Spinal cord (tissue), 9 donors: ENCODE measurements at regions not wholly inside any gene's neighbourhood (a gene's known extent, or its start where the extent isn't known, plus 50 kb on each side); places are given as distances from the start of the nearest gene placed in this dataset.

Experiments used
- DNase-seq, 6 donors: peaks; one replicate each; pipeline versions ENCODE4 v3.0.0 to v3.0.0-alpha.2; 2013 to 2015; ENCODE audit warnings: low spot score in 6 of 6, low read depth in 4 of 6
- H3K27ac ChIP-seq: one replicate; pipeline ENCODE4 v1.5.1; 2013; ENCODE audit warnings: low read depth, low read length, control low read depth
- H3K27me3 ChIP-seq: one replicate; pipeline ENCODE4 v1.6.1; 2013; ENCODE audit warnings: low read length; ENCODE audit not compliant: control insufficient read depth, insufficient read depth
- H3K36me3 ChIP-seq: one replicate; pipeline ENCODE4 v1.6.1; 2013; ENCODE audit warnings: low read length; ENCODE audit not compliant: control insufficient read depth, insufficient read depth
- H3K4me1 ChIP-seq: one replicate; pipeline ENCODE4 v1.6.1; 2013; ENCODE audit warnings: low read length; ENCODE audit not compliant: control insufficient read depth, insufficient read depth
- H3K4me3 ChIP-seq: one replicate; pipeline ENCODE4 v1.5.1; 2013; ENCODE audit warnings: low read depth, low read length, control low read depth
- H3K9me3 ChIP-seq: one replicate; pipeline ENCODE4 v1.6.1; 2013; ENCODE audit warnings: low read length; ENCODE audit not compliant: control insufficient read depth, insufficient read depth
- WGBS: methylation state at CpG from one replicate; pipeline ENCODE4 v1.1.5; 2013; ENCODE audit warnings: missing lambda C conversion rate; ENCODE audit not compliant: insufficient coverage; 5-methylcytosine and 5-hydroxymethylcytosine counted together
- donor health status: healthy.

DNA sequence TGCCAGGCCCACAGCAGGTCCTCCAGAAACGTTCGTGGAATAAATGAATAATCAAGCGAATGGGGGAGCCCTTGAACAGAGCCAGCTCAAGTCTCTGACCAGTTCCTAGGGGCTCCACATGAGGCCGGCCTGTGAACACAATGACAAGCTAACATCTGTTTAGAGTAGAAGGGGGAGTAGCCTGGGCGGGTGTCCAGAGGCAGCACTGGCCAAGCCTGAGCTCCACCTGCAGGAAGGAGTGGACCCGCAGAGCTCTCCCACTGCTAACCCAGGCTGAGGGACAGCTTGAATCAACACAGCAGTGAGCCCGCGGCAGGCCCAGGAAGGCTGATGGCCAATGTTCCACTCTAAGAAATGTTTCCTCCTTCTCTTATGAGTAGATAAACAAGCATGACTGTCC, 234.8 kb upstream of the RAB6C start:
- WGBS: 59% methylated on average over 8 of the region's 8 CpGs
- DNase-seq: peak in 1 of 6 donors; percentile 73
- H3K4me3 ChIP-seq: no peak overlapping the region

DNA sequence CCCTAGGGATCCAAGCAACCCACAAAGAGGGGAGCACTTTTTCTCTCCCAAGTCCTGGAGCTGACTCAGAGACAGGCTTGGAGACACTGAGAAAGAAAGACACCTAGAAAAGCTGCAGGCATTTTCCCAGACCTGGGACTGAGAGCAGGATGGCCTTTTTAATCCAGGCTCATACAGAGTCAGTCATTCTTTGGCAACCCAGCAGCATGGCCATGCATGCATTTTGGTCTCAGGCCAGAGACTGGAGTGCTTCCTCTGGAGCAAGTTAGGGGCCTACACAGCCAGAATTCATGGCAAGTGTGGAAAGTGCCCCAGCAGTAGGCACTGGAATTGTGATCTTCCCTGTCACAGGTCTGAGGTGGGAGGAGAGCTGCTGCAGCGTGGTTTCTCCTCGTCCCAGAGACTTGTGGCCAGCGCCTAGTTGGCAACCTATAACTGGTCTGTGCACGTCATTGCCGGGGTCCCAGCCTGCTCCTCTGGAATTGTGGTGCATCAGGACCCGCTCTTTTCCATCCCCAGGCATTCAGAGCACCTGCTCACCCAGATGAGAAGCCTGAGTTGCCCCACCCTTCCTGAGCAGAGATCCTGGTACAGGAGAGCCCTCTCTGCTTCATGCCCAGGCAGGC, 231.9 kb upstream of the RAB6C start:
- no peak overlapping the region for H3K4me3 ChIP-seq
- H3K9me3 ChIP-seq: no peaks in the 10 kb centered on the region
- peak in 2 of 6 donors; percentile 45 to 50 for DNase-seq
- no peaks in the 10 kb centered on the region for H3K36me3 ChIP-seq
- no peak overlapping the region for H3K27ac ChIP-seq
- no peaks in the 10 kb centered on the region for H3K27me3 ChIP-seq
- WGBS: 78% methylated on average over 6 of the region's 6 CpGs
- peaks cover 21% of the 10 kb centered on the region for H3K4me1 ChIP-seq

More for the DNA sequence above, 234.8 kb upstream of the RAB6C start:
- H3K27me3 ChIP-seq: no peaks in the 10 kb centered on the region
- H3K36me3 ChIP-seq: no peaks in the 10 kb centered on the region
- no peak overlapping the region for H3K27ac ChIP-seq
- no peaks in the 10 kb centered on the region for H3K9me3 ChIP-seq
- peaks cover 25% of the 10 kb centered on the region for H3K4me1 ChIP-seq

DNA sequence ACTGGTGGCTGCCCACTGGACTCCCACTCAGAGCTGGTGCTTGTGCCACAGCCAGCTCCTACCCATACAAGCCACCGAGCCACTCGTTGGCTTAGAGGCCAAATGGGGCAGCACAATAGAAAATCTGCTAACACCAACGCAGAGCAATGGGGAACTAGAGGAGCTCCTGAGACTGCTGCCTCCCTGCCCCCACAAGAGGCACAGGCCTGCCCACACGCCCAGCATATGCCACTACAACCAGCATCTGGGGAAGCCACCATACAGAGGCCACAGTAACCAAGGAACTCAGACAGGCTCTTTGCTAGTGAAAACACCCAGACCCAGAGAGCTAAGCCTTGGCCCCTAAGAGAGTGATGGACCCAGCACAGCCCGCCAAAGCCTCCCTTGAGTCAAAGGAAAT, 231.2 kb upstream of the RAB6C start:
- Histone ChIP-seq H3K36me3 (no peaks in the 10 kb centered on the region), H3K4me3 (no peak overlapping the region), H3K4me1 (peaks cover 21% of the 10 kb centered on the region), H3K27me3 (no peaks in the 10 kb centered on the region), H3K9me3 (no peaks in the 10 kb centered on the region), H3K27ac (no peak overlapping the region)
- 77% methylated on average over 5 of the region's 5 CpGs for WGBS
- no peak for DNase-seq

DNA sequence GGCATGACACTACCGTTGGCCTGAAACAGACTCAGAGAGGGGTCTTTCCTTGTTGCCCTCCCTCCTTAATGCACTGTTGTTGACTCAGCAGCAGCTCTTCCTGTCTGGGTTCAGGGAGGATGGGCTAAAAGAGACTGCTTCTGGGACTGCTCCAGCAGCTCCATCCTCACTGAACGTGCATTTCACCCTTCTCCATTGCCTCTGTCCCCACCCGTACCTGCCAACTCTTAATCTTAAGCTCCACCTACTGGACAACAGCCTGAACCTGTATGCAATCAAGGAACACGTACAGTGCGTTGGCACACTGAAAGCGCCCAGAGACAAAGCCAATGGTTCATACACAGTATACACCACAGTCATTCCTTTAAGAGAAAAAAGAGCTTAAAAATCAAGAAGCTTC, 230.8 kb upstream of the RAB6C start:
- Histone ChIP-seq H3K36me3 (no peaks in the 10 kb centered on the region), H3K27ac (no peak overlapping the region), H3K4me3 (no peak overlapping the region), H3K4me1 (peaks cover 21% of the 10 kb centered on the region), H3K27me3 (no peaks in the 10 kb centered on the region), H3K9me3 (no peaks in the 10 kb centered on the region)
- DNase-seq: peak in 2 of 6 donors; percentile 51 to 93
- WGBS: 44% methylated on average over 6 of the region's 6 CpGs

DNA sequence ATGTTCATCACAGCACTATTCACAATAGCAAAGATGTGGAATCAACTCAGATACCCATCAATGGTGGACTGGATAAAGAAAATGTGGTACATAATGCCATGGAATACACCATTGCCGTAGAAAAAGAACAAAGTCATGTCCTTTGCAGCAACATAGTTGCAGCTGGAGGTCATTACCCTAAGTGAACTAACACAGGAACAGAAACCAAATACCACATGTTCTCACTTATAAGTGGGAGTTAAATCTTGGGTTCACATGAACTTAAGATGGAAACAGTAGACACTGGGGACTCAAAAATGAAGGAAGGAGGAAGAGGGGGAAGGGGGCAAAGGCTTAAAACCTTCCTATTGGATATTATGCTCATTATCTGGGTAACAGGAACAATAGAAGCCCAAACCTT, 228.1 kb upstream of the RAB6C start:
- DNase-seq: no peak
- Histone ChIP-seq H3K36me3 (no peaks in the 10 kb centered on the region), H3K4me1 (peaks cover 14% of the 10 kb centered on the region), H3K4me3 (no peak overlapping the region), H3K27me3 (no peaks in the 10 kb centered on the region), H3K9me3 (no peaks in the 10 kb centered on the region), H3K27ac (no peak overlapping the region)
- no CpG with 5 or more reads among the region's 1 CpG for WGBS

DNA sequence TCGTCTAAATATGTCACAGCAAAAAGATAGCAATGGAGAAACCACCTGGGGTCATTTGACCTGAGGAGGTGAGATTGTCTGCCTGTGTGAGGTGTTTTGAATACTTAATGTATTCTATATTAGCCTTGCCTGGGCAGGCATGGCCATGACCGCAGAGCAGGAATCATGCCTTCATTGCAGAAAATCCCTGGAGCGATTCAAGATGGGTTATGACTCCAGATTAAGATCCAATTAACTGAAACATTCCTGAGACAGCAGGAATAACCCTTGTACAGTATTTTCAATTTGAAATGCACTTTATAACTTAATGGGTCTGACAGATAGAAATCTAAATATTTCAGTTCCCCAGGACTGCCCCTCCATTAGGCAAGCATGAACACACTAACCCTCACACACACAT, 227.3 kb upstream of the RAB6C start:
- H3K27ac ChIP-seq: no peak overlapping the region
- H3K4me1 ChIP-seq: peaks cover 15% of the 10 kb centered on the region
- H3K4me3 ChIP-seq: no peak overlapping the region
- H3K9me3 ChIP-seq: no peaks in the 10 kb centered on the region
- no peaks in the 10 kb centered on the region for H3K36me3 ChIP-seq
- 82% methylated on average over 1 of the region's 3 CpGs for WGBS
- DNase-seq: peak in 1 of 6 donors; percentile 75
- H3K27me3 ChIP-seq: no peaks in the 10 kb centered on the region

DNA sequence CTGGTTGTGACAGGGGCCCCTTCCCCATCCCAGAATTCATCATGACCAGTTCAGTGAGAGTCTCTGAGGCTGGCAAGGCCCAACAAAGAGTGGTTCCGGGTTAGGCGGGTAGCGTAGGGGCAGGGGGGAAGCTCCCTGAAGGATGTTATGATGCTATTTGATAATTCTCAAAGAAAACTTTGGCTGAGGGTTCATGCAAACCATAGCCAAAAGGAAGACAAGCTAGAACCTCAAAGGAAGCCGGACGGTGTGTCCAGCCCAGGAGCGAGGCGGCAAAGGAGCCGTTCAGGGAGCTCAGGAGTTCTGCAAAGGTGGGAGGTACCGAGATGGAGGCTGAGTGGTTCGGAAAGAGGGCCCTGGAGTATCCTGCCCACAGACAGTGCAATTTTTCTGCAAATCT, 226.8 kb upstream of the RAB6C start:
- WGBS: 96% methylated on average over 6 of the region's 10 CpGs

DNA sequence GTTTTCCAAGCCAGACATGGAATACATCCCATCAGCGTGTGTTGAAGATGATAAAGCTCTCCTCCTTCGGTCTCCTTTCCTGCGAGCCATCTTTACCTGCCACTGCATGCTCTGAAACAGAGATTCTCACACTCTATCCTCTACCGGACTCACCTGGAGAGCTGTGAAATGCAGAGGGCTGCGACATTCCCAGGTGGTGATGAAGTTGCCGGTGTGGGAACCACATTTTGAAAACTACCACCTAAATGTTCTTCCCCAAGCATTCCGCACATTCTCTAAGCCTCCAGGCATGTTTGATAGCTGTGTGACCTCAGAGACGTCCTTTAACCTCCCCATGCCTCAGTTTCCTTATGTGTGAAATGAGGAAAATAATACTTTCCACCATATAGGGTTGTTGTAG, 226.2 kb upstream of the RAB6C start:
- H3K36me3 ChIP-seq: no peaks in the 10 kb centered on the region
- no peak for DNase-seq
- WGBS: 96% methylated on average over 3 of the region's 8 CpGs

More for the DNA sequence above, 226.8 kb upstream of the RAB6C start:
- Histone ChIP-seq H3K4me1 (peaks cover 16% of the 10 kb centered on the region), H3K27me3 (no peaks in the 10 kb centered on the region), H3K36me3 (no peaks in the 10 kb centered on the region), H3K4me3 (no peak overlapping the region), H3K27ac (no peak overlapping the region), H3K9me3 (no peaks in the 10 kb centered on the region)
- DNase-seq: no peak

DNA sequence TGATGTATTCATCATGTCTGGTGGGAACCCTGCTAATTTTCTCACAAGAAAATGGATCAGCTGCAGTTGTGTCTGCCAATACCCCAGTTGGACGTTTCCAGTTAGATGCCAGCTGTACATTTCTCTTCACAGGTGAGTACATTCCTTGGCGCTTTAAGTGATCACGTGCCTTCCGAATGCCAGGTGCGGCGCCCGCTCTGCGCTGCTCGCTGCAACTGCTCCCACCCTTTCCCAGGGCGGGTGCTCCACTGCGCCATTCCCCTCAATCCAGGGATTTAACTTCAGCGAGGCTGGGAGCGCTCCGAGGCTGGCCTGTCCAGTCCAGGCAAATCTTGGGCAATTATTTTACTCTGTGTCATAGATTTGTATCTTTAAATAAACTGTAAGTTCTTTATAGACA, 225.0 kb upstream of the RAB6C start:
- no peak overlapping the region for H3K4me3 ChIP-seq
- WGBS: 82% methylated on average over 10 of the region's 14 CpGs
- DNase-seq: peak in 1 of 6 donors; percentile 67
- no peak overlapping the region for H3K27ac ChIP-seq
- H3K9me3 ChIP-seq: no peaks in the 10 kb centered on the region
- no peaks in the 10 kb centered on the region for H3K36me3 ChIP-seq
- H3K27me3 ChIP-seq: no peaks in the 10 kb centered on the region
- H3K4me1 ChIP-seq: peaks cover 22% of the 10 kb centered on the region

More for the DNA sequence above, 226.2 kb upstream of the RAB6C start:
- H3K9me3 ChIP-seq: no peaks in the 10 kb centered on the region
- peaks cover 15% of the 10 kb centered on the region for H3K4me1 ChIP-seq
- no peaks in the 10 kb centered on the region for H3K27me3 ChIP-seq
- H3K4me3 ChIP-seq: no peak overlapping the region
- no peak overlapping the region for H3K27ac ChIP-seq

DNA sequence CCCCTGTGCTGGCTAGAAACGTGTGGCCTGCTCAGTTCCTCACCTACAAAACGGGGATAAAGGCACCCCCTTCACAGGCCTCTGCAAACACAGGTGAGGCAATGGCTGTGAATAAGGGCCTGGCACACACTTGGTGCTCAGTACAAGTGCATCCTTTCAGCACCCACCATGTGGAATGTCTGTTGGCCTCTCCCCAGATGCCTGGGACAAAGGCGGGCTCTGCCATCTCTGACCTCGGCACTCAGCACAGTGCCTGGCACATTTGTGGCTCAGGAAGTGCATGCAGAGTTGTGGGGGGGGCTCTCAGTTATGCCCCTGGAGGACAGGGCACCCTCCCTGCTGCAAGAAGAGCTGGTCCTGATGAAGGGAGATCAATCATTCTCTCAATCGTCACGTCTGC, 224.6 kb upstream of the RAB6C start:
- DNase-seq: no peak
- Histone ChIP-seq H3K27ac (no peak overlapping the region), H3K9me3 (no peaks in the 10 kb centered on the region), H3K27me3 (no peaks in the 10 kb centered on the region), H3K4me1 (peaks cover 22% of the 10 kb centered on the region), H3K36me3 (no peaks in the 10 kb centered on the region), H3K4me3 (no peak overlapping the region)
- whole genome bisulfite sequencing: 74% methylated on average over 6 of the region's 6 CpGs
